Neuronal stem cell (in vitro differentiated cells): ENCODE measurements at regions not wholly inside any gene's neighbourhood (a gene's known extent, or its start where the extent isn't known, plus 50 kb on each side); places are given as distances from the start of the nearest gene placed in this dataset.

Experiments
- DNase-seq: peaks from one replicate; pipeline ENCODE4 v3.0.0-alpha.2; 2013; ENCODE audit warnings: low spot score
- H2AFZ ChIP-seq: one replicate; pipeline ENCODE4 v1.6.1; 2013; ENCODE audit warnings: mild to moderate bottlenecking, low read length, inconsistent platforms
- H2AK5ac ChIP-seq: 2 replicates; pipeline ENCODE4 v1.6.1; 2013; ENCODE audit warnings: low read depth, mild to moderate bottlenecking, inconsistent platforms, low read length, moderate library complexity, mixed read lengths
- H2BK120ac ChIP-seq: 2 replicates; pipeline ENCODE4 v1.6.1; 2013; ENCODE audit warnings: low read depth, mild to moderate bottlenecking, inconsistent platforms, low read length, moderate library complexity, mixed read lengths
- H2BK12ac ChIP-seq: one replicate; pipeline ENCODE4 v1.6.1; 2013; ENCODE audit warnings: low read length, inconsistent platforms
- H2BK15ac ChIP-seq: 2 replicates; pipeline ENCODE4 v1.6.1; 2013; ENCODE audit warnings: mild to moderate bottlenecking, low read length, inconsistent platforms, mixed read lengths
- H2BK5ac ChIP-seq: one replicate; pipeline ENCODE4 v1.6.1; 2013; ENCODE audit warnings: inconsistent platforms, mild to moderate bottlenecking, low read length, moderate library complexity
- H3K14ac ChIP-seq: one replicate; pipeline ENCODE4 v1.6.1; 2013; ENCODE audit warnings: low read length, inconsistent platforms
- H3K18ac ChIP-seq: 2 replicates; pipeline ENCODE4 v1.6.1; 2013; ENCODE audit warnings: low read length, inconsistent platforms
- H3K23ac ChIP-seq: 2 replicates; pipeline ENCODE4 v1.6.1; 2013; ENCODE audit warnings: low read depth, mild to moderate bottlenecking, mixed read lengths, low read length, inconsistent platforms; ENCODE audit not compliant: poor library complexity
- H3K27ac ChIP-seq: replicated peaks from 3 replicates; pipeline ENCODE4 v1.5.1; 2013; ENCODE audit warnings: low read length, inconsistent platforms
- H3K27me3 ChIP-seq, 3 experiments: 2 replicates each; pipeline ENCODE4 v1.6.1; 2013; ENCODE audit warnings: low read length in 3 of 3, mild to moderate bottlenecking in 2 of 3, inconsistent platforms in 1 of 3, low read depth in 1 of 3, mixed read lengths in 1 of 3, moderate library complexity in 1 of 3; ENCODE audit not compliant: control insufficient read depth in 3 of 3, insufficient read depth in 3 of 3
- H3K36me3 ChIP-seq, 2 donors: replicated peaks in 1 of 2; 2 replicates each; pipeline ENCODE4 v1.6.1; 2013; ENCODE audit warnings: low read length in 2 of 2; ENCODE audit not compliant: control insufficient read depth in 2 of 2, insufficient read depth in 2 of 2
- H3K4ac ChIP-seq: 2 replicates; pipeline ENCODE4 v1.6.1; 2013; ENCODE audit warnings: inconsistent platforms, mild to moderate bottlenecking, low read length, moderate library complexity
- H3K4me1 ChIP-seq, 2 donors: 1 replicate in 1 of 2; 2 replicates in 1 of 2; pipeline ENCODE4 v1.6.1; 2013; ENCODE audit warnings: low read length in 2 of 2, low read depth in 1 of 2; ENCODE audit not compliant: control insufficient read depth in 2 of 2, insufficient read depth in 1 of 2
- H3K4me2 ChIP-seq: one replicate; pipeline ENCODE4 v1.6.1; 2013; ENCODE audit warnings: mild to moderate bottlenecking, low read length, inconsistent platforms; ENCODE audit not compliant: insufficient read depth, poor library complexity, severe bottlenecking
- H3K4me3 ChIP-seq, 2 donors: 2 replicates each; pipeline ENCODE4 v1.5.1; 2013; ENCODE audit warnings: low read length in 2 of 2, mild to moderate bottlenecking in 2 of 2, inconsistent platforms in 1 of 2, moderate library complexity in 1 of 2
- H3K79me1 ChIP-seq: one replicate; pipeline ENCODE4 v1.6.1; 2013; ENCODE audit warnings: low read depth, mild to moderate bottlenecking, inconsistent platforms, low read length, moderate library complexity
- H3K9ac ChIP-seq: one replicate; pipeline ENCODE4 v1.6.1; 2013; ENCODE audit warnings: mild to moderate bottlenecking, low read depth, low read length, inconsistent platforms; ENCODE audit not compliant: poor library complexity
- H3K9me3 ChIP-seq, 2 donors: replicated peaks in 1 of 2; 2 replicates each; pipeline versions ENCODE3 to v1.6.1; 2013; ENCODE audit warnings: low read length in 2 of 2, mild to moderate bottlenecking in 2 of 2, inconsistent platforms in 1 of 2, low read depth in 1 of 2, mixed read lengths in 1 of 2, moderate library complexity in 1 of 2; ENCODE audit not compliant: control insufficient read depth in 2 of 2, insufficient read depth in 1 of 2
- H4K8ac ChIP-seq: one replicate; pipeline ENCODE4 v1.6.1; 2013; ENCODE audit warnings: low read depth, mild to moderate bottlenecking, inconsistent platforms, low read length, moderate library complexity
- H4K91ac ChIP-seq: one replicate; pipeline ENCODE4 v1.6.1; 2013; ENCODE audit warnings: low read length, low read depth, mild to moderate bottlenecking, inconsistent platforms; ENCODE audit not compliant: poor library complexity
- WGBS, 2 donors: extraction: QIAGEN DNeasy Blood & Tissue Kit; methylation state at CpG; one replicate each; pipeline ENCODE4 v1.1.7; 2013; ENCODE audit warnings: missing lambda C conversion rate in 2 of 2, mixed read lengths in 1 of 2; ENCODE audit not compliant: insufficient read length in 2 of 2, insufficient replicate concordance in 1 of 2; ENCODE audit errors: extremely low coverage in 2 of 2; 5-methylcytosine and 5-hydroxymethylcytosine counted together

DNA sequence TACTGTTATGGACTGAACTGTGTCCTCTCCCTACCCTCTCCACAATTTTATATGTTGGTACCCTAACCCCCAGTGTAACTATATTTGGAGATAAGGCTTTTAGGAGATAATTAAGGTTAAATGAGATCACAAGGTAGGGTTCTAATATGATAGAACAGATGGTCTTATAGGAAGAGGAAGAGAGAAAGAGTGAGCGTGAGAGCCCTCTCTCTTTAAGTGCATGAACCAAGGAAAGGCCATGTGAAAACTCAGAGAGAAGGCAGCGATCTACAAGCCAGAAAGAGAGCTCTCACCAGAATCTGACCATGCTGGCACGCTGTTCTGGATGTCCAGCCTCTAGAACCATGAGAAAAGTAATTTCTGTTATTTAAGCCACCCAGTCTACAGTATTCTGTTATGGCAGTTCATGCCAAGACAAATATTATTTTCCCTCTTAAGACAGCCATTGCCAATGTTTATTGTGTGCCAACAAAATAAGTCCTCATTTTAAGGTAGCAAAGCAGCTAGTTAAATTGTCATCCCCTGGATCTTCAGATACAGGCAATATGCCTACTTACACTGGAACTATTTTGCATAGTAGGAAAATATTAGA, 336.2 kb downstream of the MID1IP1 start:
- H3K4me2 ChIP-seq: no peak overlapping the region
- no peak overlapping the region for H2AFZ ChIP-seq
- H4K91ac ChIP-seq: no peak overlapping the region
- no peak overlapping the region for H3K18ac ChIP-seq
- no peak overlapping the region for H3K9ac ChIP-seq
- no peak overlapping the region for H2BK12ac ChIP-seq
- no peak overlapping the region for H2BK120ac ChIP-seq
- H3K79me1 ChIP-seq: no peaks in the 10 kb centered on the region
- H3K23ac ChIP-seq: no peak overlapping the region
- H2AK5ac ChIP-seq: no peak overlapping the region
- H3K4me1 ChIP-seq: no peaks in the 10 kb centered on the region
- WGBS, 2 donors: no CpG with 5 or more reads among the region's 3 CpGs
- no peak overlapping the region for H2BK5ac ChIP-seq
- no peaks in the 10 kb centered on the region for H3K27me3 ChIP-seq
- no peak overlapping the region for H3K4ac ChIP-seq
- no peak overlapping the region for H3K14ac ChIP-seq
- DNase-seq: no peak
- no peak overlapping the region for H3K4me3 ChIP-seq
- no peaks in the 10 kb centered on the region for H3K9me3 ChIP-seq
- no peaks in the 10 kb centered on the region for H3K36me3 ChIP-seq
- H3K27ac ChIP-seq: no peak overlapping the region
- H4K8ac ChIP-seq: no peak overlapping the region
- no peak overlapping the region for H2BK15ac ChIP-seq

DNA sequence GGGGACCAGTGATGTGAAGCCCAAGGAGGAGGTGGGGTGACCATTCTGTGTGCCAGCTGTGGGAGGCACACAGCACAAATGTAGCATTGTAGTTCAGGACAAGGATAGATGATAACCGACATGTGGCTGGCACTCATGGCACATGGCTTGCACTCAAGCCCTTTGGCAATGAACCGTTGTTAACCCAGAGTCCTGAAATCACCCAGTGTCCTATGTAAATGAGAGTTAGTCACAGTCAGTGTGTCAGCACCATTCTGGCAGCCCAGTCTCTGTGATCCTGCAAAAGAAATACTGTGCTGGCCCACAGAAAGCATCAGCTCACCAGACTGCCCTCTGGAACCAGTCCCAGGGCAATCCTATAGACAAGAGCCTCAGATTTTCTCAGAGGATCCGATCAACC, 339.3 kb downstream of the MID1IP1 start:
- no peak overlapping the region for H3K14ac ChIP-seq
- no peak overlapping the region for H3K18ac ChIP-seq
- no peak overlapping the region for H2BK5ac ChIP-seq
- H3K4ac ChIP-seq: no peak overlapping the region
- H3K27me3 ChIP-seq: no peaks in the 10 kb centered on the region
- H3K9ac ChIP-seq: no peak overlapping the region
- no peaks in the 10 kb centered on the region for H3K9me3 ChIP-seq
- no peak overlapping the region for H2AFZ ChIP-seq
- H4K91ac ChIP-seq: no peak overlapping the region
- H3K23ac ChIP-seq: no peak overlapping the region
- H3K79me1 ChIP-seq: no peaks in the 10 kb centered on the region
- no peak overlapping the region for H3K27ac ChIP-seq
- H3K4me3 ChIP-seq: no peak overlapping the region
- no peak overlapping the region for H2BK12ac ChIP-seq
- no peak for DNase-seq
- no peak overlapping the region for H4K8ac ChIP-seq
- no peaks in the 10 kb centered on the region for H3K4me1 ChIP-seq
- H3K4me2 ChIP-seq: no peak overlapping the region
- no peak overlapping the region for H2BK15ac ChIP-seq
- H3K36me3 ChIP-seq: no peaks in the 10 kb centered on the region
- H2BK120ac ChIP-seq: no peak overlapping the region
- H2AK5ac ChIP-seq: no peak overlapping the region
- WGBS, 2 donors: no CpG with 5 or more reads among the region's 3 CpGs

DNA sequence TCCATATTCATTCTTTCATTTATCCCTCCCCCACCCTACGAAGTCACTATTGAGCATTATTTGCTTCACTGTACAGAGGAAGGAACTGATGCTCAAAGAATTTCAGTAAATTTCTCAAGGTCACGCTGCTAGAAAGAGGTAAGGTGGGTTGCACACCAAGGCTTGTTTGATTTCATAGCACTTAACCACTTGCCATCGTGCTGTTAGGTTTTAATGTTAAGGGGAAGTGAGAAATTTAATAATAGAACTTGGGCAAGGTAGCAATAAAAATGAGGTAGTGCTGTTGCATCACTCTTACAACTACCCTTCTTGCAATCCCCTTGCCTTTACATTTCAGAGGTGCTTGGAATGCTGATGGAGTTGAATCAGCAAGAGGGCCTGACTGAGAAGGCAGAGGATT, 343.1 kb downstream of the MID1IP1 start:
- Histone ChIP-seq H4K91ac (no peak overlapping the region), H4K8ac (no peak overlapping the region), H3K9me3 (no peaks in the 10 kb centered on the region), H3K4me1 (no peaks in the 10 kb centered on the region), H2AFZ (no peak overlapping the region), H2BK120ac (no peak overlapping the region), H3K4me3 (no peak overlapping the region), H3K9ac (no peak overlapping the region), H3K4me2 (no peak overlapping the region), H3K36me3 (no peaks in the 10 kb centered on the region), H2BK5ac (no peak overlapping the region), H2AK5ac (no peak overlapping the region), H3K23ac (no peak overlapping the region), H2BK12ac (no peak overlapping the region), H2BK15ac (no peak overlapping the region), H3K18ac (no peak overlapping the region), H3K27me3 (no peaks in the 10 kb centered on the region), H3K79me1 (no peaks in the 10 kb centered on the region), H3K14ac (no peak overlapping the region), H3K27ac (no peak overlapping the region), H3K4ac (no peak overlapping the region)
- WGBS, 2 donors: no CpG with 5 or more reads among the region's 3 CpGs
- no peak for DNase-seq

DNA sequence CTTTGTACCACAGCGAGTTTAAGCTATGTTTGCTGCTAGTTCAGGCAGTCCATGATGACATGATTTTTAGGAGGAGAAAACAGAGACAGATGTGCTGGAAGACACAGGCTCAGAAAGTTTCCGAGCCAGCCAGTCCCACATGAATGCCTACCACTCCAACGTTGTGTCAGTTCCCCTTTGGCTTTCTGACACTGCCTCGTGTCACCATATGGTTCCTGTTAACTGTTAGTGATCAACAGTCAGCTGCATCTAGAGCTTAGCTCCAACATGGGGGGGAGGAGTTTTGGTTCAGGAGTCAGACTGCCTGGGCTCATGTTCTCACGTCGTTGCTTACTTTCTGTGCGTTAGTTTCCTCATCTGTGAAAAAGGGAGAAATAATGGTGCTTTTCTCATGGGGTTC, 343.7 kb downstream of the MID1IP1 start:
- no peak overlapping the region for H4K8ac ChIP-seq
- no peak overlapping the region for H3K4ac ChIP-seq
- H3K27ac ChIP-seq: no peak overlapping the region
- no peak overlapping the region for H2AK5ac ChIP-seq
- H4K91ac ChIP-seq: no peak overlapping the region
- WGBS, 2 donors: no CpG with 5 or more reads among the region's 7 CpGs
- H3K79me1 ChIP-seq: no peaks in the 10 kb centered on the region
- no peak overlapping the region for H3K14ac ChIP-seq
- no peak overlapping the region for H2BK5ac ChIP-seq
- no peak overlapping the region for H2BK12ac ChIP-seq
- H3K9me3 ChIP-seq: no peaks in the 10 kb centered on the region
- no peak overlapping the region for H2BK120ac ChIP-seq
- H3K4me1 ChIP-seq: no peaks in the 10 kb centered on the region
- no peaks in the 10 kb centered on the region for H3K36me3 ChIP-seq
- H3K4me3 ChIP-seq: no peak overlapping the region
- no peak overlapping the region for H2BK15ac ChIP-seq
- H3K27me3 ChIP-seq: no peaks in the 10 kb centered on the region
- no peak overlapping the region for H3K4me2 ChIP-seq
- no peak overlapping the region for H3K23ac ChIP-seq
- no peak for DNase-seq
- no peak overlapping the region for H3K9ac ChIP-seq
- H2AFZ ChIP-seq: no peak overlapping the region
- H3K18ac ChIP-seq: no peak overlapping the region
